ENCODE measurements at regions not wholly inside any gene's neighbourhood (a gene's known extent, or its start where the extent isn't known, plus 50 kb on each side); places are given as distances from the start of the nearest gene placed in this dataset.

DNA sequence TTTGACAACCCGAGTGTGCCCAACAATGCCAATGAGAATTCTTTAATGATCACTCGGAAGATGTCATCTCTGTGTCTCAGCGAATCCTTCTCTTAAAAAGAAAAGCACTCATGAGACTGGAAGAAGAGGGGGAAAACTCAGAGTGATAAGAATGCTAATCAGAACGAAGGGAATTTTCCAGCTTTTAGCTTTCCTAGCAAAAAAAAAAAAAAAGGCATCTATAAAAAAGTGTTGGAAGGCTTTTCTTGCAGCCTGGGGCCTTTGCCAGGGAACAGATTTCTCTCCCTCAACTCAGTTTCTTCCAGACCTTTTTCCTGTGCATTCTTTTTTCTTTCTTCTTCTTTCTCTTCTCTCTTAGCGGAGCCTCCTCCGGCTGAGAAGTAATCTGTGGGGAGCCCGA lies 80.5 kb upstream of the NEO1 start:
- TF ChIP-seq, protein P1, sequence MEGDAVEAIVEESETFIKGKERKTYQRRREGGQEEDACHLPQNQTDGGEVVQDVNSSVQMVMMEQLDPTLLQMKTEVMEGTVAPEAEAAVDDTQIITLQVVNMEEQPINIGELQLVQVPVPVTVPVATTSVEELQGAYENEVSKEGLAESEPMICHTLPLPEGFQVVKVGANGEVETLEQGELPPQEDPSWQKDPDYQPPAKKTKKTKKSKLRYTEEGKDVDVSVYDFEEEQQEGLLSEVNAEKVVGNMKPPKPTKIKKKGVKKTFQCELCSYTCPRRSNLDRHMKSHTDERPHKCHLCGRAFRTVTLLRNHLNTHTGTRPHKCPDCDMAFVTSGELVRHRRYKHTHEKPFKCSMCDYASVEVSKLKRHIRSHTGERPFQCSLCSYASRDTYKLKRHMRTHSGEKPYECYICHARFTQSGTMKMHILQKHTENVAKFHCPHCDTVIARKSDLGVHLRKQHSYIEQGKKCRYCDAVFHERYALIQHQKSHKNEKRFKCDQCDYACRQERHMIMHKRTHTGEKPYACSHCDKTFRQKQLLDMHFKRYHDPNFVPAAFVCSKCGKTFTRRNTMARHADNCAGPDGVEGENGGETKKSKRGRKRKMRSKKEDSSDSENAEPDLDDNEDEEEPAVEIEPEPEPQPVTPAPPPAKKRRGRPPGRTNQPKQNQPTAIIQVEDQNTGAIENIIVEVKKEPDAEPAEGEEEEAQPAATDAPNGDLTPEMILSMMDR (conservative IDR thresholded peaks at IDR 0.05 in 1 of 2, IDR thresholded peaks at IDR 0.05 in 1 of 2; ENCODE audit: extremely low read depth in 1 of 2, insufficient read depth in 1 of 2, low read depth in 1 of 2, low read length in 2 of 2), result no peak
- no peak for TF ChIP-seq EZH2 (IDR thresholded peaks at IDR 0.05; ENCODE audit: borderline replicate concordance, low read length)
